ENCODE measurements at regions not wholly inside any gene's neighbourhood (a gene's known extent, or its start where the extent isn't known, plus 50 kb on each side); places are given as distances from the start of the nearest gene placed in this dataset.

DNA sequence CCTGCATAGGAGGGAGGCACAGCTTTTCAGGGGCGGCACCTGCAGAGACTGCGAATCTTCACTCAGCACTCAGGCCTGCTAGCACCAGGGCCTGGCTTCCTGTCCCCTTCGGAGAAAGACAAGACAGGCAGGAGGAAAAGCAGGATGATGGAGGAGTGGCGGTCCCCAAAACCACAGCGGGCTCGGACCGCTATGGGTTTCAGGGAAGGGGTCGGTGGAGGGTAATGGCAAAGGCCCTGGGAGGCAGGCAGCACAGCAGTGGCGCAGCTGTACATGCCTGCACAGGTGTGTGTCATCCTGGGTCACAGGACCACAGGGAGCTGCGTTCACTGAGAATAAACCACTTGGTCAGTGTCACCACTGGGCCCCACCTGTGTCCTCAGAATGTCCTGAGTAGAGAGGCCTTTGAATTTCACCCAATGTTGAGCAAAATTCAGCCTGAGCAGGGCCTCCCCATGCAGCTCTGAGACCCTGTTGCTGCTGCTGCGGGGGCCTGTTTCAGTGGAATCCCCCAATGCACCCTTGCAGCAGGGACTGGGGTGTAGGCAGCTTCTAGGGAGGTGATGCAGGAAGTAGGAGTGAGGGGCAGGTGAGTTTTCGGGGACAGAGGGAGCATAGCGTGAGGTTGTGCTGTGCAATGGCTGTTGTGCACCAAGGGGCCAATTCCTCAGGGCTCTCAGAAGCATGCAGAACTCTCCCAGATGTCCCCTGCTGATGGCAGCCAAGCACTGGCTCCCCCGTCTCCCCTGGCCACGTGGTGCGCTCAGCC lies 90.6 kb upstream of the PPP2R2D start:
- CTCF ChIA-PET (ENCODE audit: low intra/inter-chr PET ratio, low total read pairs): no interaction called here
- 54% methylated on average over 12 of the region's 16 CpGs for WGBS (ENCODE audit: low lambda C conversion rate)
- intact Hi-C loops (cut with micrococcal nuclease; ENCODE audit: unreplicated experiment): no loop called here
- no peak for ATAC-seq
- Histone ChIP-seq H3K9ac (ENCODE audit: insufficient read depth, low read depth, low read length) (no peak overlapping the region), H3K27me3 (ENCODE audit: control insufficient read depth in 1 of 2, insufficient read depth in 2 of 2, low read length in 2 of 2) (peaks cover 1 to 37% of the 10 kb centered on the region in 2 experiments; a peak in 4 of 5 replicates), H3K4me2 (ENCODE audit: low read depth, low read length) (no peak overlapping the region), H3K36me3 (replicated peaks in 1 of 2; ENCODE audit: control insufficient read depth in 1 of 2, insufficient read depth in 2 of 2, low read length in 2 of 2) (no peaks in the 10 kb centered on the region), H3K4me3 (replicated peaks in 1 of 3; ENCODE audit: insufficient read depth in 1 of 3, low read depth in 2 of 3, low read length in 3 of 3) (no peak overlapping the region), H3K9me3 (ENCODE audit: low read length) (no peaks in the 10 kb centered on the region), H3K79me2 (ENCODE audit: insufficient read depth, low read length) (no peaks in the 10 kb centered on the region), H2AFZ (ENCODE audit: low read length) (no peak overlapping the region), H4K20me1 (ENCODE audit: insufficient read depth, low read length) (no peaks in the 10 kb centered on the region), H3K27ac (ENCODE audit: extremely low read length, insufficient read depth, low read length) (no peak overlapping the region), H3K4me1 (ENCODE audit: insufficient read depth, low read length) (peaks cover 25% of the 10 kb centered on the region)
- BruUV-seq (replicated peaks): no TSS peak
- in situ Hi-C loops (cut with HindIII; ENCODE audit: extremely low pct_ligation_motif_present, low pct_unique_long_range_greater_than_20kb): no loop called here
- TF ChIP-seq NFYB (CRISPR knock-in tag; IDR thresholded peaks at IDR 0.05): peak; percentile 21; the same call in 1 of the 2 replicates
- TF ChIP-seq, protein P1, sequence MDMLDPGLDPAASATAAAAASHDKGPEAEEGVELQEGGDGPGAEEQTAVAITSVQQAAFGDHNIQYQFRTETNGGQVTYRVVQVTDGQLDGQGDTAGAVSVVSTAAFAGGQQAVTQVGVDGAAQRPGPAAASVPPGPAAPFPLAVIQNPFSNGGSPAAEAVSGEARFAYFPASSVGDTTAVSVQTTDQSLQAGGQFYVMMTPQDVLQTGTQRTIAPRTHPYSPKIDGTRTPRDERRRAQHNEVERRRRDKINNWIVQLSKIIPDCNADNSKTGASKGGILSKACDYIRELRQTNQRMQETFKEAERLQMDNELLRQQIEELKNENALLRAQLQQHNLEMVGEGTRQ (IDR thresholded peaks at IDR 0.05; ENCODE audit: low read depth, low read length): no peak
- TF ChIP-seq, protein P1 (CRISPR knock-in tag; IDR thresholded peaks at IDR 0.05; ENCODE audit: borderline replicate concordance): peak; percentile 62; the same call in 1 of the 2 replicates
- no peak for TF ChIP-seq IRF2 (CRISPR knock-in tag; IDR thresholded peaks at IDR 0.05)
- no peak for TF ChIP-seq MAFK (conservative IDR thresholded peaks at IDR 0.05 in 1 of 2, IDR thresholded peaks at IDR 0.05 in 1 of 2; ENCODE audit: low read length in 2 of 2)
- POLR2A ChIA-PET: no interaction called here
- no peak for FAIRE-seq
- DNase-seq (ENCODE audit: low spot score): no peak
